ENCODE measurements at regions not wholly inside any gene's neighbourhood (a gene's known extent, or its start where the extent isn't known, plus 50 kb on each side); places are given as distances from the start of the nearest gene placed in this dataset.

DNA sequence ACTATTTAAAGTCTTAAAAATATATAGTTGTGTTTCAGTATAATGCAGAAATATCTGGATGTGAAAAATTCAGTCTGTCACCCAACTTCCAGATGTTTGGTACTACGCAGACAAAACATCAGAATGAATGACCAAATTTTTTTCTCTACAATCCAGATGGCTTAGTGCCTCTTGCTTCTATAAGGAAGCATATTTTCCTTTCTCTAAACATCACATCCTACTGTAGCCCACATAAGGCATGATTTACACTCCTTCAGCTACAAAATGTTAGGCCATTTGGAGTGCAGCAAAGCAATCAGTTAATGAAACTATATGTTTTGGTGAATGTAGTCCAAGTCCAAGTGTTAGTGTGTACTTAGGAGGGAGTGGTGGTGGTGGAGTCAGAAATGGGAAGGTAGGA lies 162.9 kb upstream of the SIX2 start:
- TF ChIP-seq, protein P1, sequence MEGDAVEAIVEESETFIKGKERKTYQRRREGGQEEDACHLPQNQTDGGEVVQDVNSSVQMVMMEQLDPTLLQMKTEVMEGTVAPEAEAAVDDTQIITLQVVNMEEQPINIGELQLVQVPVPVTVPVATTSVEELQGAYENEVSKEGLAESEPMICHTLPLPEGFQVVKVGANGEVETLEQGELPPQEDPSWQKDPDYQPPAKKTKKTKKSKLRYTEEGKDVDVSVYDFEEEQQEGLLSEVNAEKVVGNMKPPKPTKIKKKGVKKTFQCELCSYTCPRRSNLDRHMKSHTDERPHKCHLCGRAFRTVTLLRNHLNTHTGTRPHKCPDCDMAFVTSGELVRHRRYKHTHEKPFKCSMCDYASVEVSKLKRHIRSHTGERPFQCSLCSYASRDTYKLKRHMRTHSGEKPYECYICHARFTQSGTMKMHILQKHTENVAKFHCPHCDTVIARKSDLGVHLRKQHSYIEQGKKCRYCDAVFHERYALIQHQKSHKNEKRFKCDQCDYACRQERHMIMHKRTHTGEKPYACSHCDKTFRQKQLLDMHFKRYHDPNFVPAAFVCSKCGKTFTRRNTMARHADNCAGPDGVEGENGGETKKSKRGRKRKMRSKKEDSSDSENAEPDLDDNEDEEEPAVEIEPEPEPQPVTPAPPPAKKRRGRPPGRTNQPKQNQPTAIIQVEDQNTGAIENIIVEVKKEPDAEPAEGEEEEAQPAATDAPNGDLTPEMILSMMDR (conservative IDR thresholded peaks at IDR 0.05; ENCODE audit: low read depth, low read length) = no peak
- no peak for TF ChIP-seq EZH2 (IDR thresholded peaks at IDR 0.05; ENCODE audit: borderline replicate concordance, low read depth, low read length, poor library complexity, severe bottlenecking)

All from A673 (cell line).